K562 (cell line): ENCODE measurements at regions not wholly inside any gene's neighbourhood (a gene's known extent, or its start where the extent isn't known, plus 50 kb on each side); places are given as distances from the start of the nearest gene placed in this dataset.

ENCODE experiments used
- CCNT2 ChIP-seq: IDR thresholded peaks from 2 replicates; pipeline ENCODE4 v1.6.1; 2011; ENCODE audit warnings: borderline replicate concordance, low read depth, mild to moderate bottlenecking, moderate library complexity, mixed read lengths, low read length; ENCODE audit not compliant: insufficient read length; ENCODE audit errors: extremely low read depth
- E2F6 ChIP-seq, 2 experiments: IDR thresholded peaks; 2 replicates each; pipeline ENCODE4 v1.6.1; 2011; ENCODE audit warnings: borderline replicate concordance in 1 of 2, control low read depth in 1 of 2, low read depth in 1 of 2, low read length in 1 of 2, mild to moderate bottlenecking in 1 of 2, mixed read lengths in 1 of 2, moderate library complexity in 1 of 2; ENCODE audit not compliant: insufficient read depth in 1 of 2, insufficient read length in 1 of 2, poor library complexity in 1 of 2, severe bottlenecking in 1 of 2; ENCODE audit errors: extremely low read depth in 1 of 2
- NCOA6 ChIP-seq: fragments of 450-650 bp; IDR thresholded peaks from 2 replicates; pipeline ENCODE4 v1.6.1; 2017; ENCODE audit warnings: mild to moderate bottlenecking
- SAP30 ChIP-seq: fragments of 200-600 bp; sonication (generic); IDR thresholded peaks from 2 replicates; pipeline ENCODE4 v1.6.1; 2012; ENCODE audit warnings: borderline replicate concordance, low read depth, mild to moderate bottlenecking, moderate library complexity, low read length, control low read depth, inconsistent platforms; ENCODE audit not compliant: insufficient read depth, poor library complexity, severe bottlenecking
- TF ChIP-seq, protein P1 (sequence below): fragments of 250-450 bp; sonication (Bioruptor Pico); IDR thresholded peaks from 2 replicates; pipeline ENCODE4 v1.5.0; 2021; ENCODE audit warnings: mild to moderate bottlenecking, moderate library complexity
- TF ChIP-seq, protein P2 (sequence below): fragments of 450-650 bp; IDR thresholded peaks from 2 replicates; pipeline ENCODE4 v1.7.0; 2016; ENCODE audit warnings: borderline replicate concordance

- no peak for TF ChIP-seq CCNT2
- TF ChIP-seq, protein P1, sequence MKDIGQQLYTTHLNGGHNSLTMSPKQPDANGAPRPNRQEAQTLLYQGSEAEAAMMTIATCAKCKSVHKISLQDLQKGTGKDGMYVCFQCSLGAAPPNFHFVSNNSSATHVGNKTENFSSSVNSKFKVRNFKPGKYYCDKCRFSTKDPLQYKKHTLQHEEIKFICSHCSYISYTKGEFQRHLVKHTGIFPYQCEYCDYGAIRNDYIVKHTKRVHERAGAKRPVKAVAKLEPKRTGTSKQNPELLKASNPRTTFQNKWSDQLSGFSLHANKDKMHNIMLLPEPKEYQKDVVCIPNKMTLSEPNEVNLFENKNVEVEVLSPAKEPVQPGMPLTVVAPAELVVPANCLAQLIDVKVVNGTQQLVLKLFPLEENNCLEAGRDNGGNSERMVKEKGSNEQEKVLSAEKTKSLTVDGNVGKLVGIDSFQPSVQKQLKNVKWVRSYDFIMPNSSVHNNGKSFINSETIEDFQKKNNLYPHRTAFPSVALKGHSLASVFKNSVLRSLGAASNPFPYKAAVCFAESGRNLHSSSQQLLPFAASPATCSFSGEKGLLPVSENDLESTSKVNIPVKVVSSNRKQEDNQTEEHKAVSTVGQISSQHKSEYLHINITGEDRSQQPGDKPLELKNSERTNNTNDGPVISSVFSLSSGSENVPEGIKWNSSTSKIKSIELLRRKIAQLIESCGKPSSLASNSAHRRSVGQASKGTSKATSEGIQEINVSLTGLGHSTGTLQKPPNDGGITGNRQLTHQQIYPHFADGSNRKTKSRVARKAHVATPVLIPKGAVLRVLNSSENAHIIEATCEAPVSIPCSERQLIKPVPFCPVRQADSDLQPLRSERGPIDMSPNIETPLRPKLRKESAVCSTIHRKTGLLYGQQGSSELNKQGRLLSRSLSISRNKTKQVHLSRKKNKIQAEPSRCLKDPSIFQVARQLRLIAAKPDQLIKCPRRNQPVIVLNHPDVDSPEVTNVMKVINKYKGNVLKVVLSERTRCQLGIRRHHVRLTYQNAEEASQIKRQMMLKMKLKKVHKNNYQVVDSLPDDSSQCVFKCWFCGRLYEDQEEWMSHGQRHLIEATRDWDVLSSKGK (CRISPR knock-in tag), result no peak
- TF ChIP-seq NCOA6, result no peak
- TF ChIP-seq, protein P2, sequence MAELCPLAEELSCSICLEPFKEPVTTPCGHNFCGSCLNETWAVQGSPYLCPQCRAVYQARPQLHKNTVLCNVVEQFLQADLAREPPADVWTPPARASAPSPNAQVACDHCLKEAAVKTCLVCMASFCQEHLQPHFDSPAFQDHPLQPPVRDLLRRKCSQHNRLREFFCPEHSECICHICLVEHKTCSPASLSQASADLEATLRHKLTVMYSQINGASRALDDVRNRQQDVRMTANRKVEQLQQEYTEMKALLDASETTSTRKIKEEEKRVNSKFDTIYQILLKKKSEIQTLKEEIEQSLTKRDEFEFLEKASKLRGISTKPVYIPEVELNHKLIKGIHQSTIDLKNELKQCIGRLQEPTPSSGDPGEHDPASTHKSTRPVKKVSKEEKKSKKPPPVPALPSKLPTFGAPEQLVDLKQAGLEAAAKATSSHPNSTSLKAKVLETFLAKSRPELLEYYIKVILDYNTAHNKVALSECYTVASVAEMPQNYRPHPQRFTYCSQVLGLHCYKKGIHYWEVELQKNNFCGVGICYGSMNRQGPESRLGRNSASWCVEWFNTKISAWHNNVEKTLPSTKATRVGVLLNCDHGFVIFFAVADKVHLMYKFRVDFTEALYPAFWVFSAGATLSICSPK, result no peak
- TF ChIP-seq E2F6 (IDR thresholded peaks at IDR 0.05; ENCODE audit: borderline replicate concordance in 1 of 2, extremely low read depth in 1 of 2, insufficient read depth in 1 of 2, insufficient read length in 1 of 2, low read depth in 1 of 2, low read length in 1 of 2, poor library complexity in 1 of 2, severe bottlenecking in 1 of 2), result no peak
- no peak for TF ChIP-seq SAP30
- TF ChIP-seq, all 486 proteins: peak for 0
Observed at GRCh38 chr12:73947326-73948026, 590.2 kb upstream of the ATXN7L3B start (continued).
